ENCODE measurements at regions not wholly inside any gene's neighbourhood (a gene's known extent, or its start where the extent isn't known, plus 50 kb on each side); places are given as distances from the start of the nearest gene placed in this dataset.

DNA sequence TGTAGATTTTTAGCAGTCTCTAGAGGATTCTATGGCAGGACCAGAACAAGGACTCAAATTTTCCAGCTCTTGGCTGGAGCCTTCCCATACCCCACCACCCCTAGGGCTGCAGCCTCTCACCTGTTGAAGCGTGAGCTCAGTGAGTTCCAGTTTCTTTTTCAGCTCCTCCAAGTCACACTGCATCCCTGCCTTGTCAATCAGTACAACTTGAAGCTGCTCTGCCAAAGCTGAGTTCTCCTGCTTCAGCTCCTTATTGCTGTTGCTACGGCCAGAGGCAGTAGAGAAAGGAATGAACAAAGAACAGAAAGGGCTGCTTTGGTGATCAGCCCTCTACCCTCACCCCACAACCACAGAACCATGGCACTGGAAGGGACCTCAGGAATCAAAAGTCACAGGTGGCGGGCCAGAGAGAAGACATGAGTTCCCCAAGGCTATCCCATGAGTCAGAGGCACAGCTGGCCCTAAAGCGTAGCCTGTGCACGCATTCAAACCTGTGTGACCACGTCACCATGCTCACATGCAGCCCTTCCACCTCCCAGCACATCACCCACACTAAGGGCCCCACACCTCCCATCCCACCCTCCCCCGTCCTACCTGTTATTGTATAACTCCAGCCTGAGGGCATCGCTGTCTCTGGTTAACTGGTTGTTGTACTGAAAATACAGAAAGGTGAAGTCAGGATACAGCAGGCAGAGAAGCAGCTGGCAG lies 83.3 kb upstream of the C2CD4B start:
- TF ChIP-seq CEBPB (IDR thresholded peaks at IDR 0.05): no peak
- TF ChIP-seq REST (IDR thresholded peaks at IDR 0.05; ENCODE audit: low read depth): no peak
- TF ChIP-seq TCF12 (IDR thresholded peaks at IDR 0.05; ENCODE audit: low read depth): no peak
- no peak for TF ChIP-seq MAX (IDR thresholded peaks at IDR 0.05)
- TF ChIP-seq NFIC (IDR thresholded peaks at IDR 0.05): no peak
- TF ChIP-seq TAF1 (IDR thresholded peaks at IDR 0.05; ENCODE audit: low read depth): no peak
- no peak for TF ChIP-seq EP300 (IDR thresholded peaks at IDR 0.05; ENCODE audit: borderline replicate concordance)
- TF ChIP-seq RAD21 (IDR thresholded peaks at IDR 0.05; ENCODE audit: low read depth): no peak
- TF ChIP-seq TEAD4 (IDR thresholded peaks at IDR 0.05): no peak
- no peak for TF ChIP-seq YY1 (IDR thresholded peaks at IDR 0.05; ENCODE audit: low read depth)
- TF ChIP-seq ZBTB7A (IDR thresholded peaks at IDR 0.05; ENCODE audit: low read depth): no peak
- no peak for TF ChIP-seq CREB1 (IDR thresholded peaks at IDR 0.05; ENCODE audit: low read depth)
- TF ChIP-seq USF1 (IDR thresholded peaks at IDR 0.05): no peak
- no peak for TF ChIP-seq FOXM1 (IDR thresholded peaks at IDR 0.05; ENCODE audit: borderline replicate concordance, low read depth)
